GM19455 (cell line): ENCODE measurements at regions not wholly inside any gene's neighbourhood (a gene's known extent, or its start where the extent isn't known, plus 50 kb on each side); places are given as distances from the start of the nearest gene placed in this dataset.
"Not testable (repeated sequence)": the region's sequence is repeated elsewhere in the genome, so short reads cannot be mapped to it uniquely, and the experiment has no call there.

Experiments used
- ATAC-seq: cut with Tn5 transposase; IDR thresholded peaks from one replicate; pipeline ENCODE4 v1.9.1; 2021; ENCODE audit not compliant: unreplicated experiment

DNA sequence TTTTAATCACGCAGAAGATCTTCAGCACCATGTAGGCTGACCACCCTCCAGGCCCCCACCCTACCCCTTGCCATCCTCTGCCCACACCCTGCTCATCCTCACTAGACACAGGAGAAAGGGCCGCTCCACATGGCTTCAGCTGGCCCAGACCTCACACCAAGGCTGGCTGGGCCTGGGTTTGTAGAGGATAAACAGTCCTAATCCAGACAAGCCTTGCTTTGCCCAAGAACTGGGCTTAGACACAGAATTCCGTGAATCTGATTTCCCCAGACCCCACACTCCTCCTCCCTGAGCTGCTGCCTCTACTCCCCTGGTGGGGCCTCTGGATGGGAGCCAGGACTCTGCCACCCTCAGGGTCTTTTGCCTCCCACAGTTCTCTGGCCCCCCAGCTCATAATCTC is 185.3 kb downstream of the CYP26B1 start:
- ATAC-seq = no peak

DNA sequence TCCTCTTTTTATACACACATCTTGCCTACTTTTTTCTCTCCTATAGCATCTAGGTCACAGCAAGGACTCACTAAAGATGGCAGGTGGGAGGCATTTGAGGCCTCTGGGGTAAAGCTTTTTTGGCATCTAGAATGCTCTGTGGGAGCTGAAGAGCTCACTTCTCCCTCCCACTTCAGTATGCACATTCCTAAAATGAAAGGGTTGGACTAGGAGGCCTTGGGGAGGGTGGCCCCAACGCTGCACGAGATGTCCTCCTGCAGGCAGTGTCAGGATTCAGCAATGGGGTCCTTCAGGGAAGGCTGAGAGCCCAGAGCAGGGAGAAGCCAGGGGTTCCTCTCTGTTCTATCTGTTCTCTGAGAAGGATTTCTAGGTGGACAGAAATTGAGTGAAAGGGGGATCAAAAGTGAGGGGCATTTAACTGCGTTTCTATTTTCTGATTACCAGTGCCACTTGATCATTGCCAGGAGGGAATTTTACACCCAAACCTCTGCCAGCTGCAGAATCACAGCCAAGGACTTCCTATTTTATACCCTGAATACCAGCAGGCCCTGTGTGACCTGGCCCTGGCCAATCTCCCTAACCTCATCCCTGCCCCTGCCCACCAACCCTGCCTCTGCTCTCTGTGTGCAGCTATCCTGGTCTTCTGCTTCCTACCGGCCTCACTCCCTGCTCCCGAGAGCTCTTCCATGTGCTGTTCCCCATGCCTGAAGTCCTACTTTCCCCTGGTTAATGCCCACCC is 186.2 kb downstream of the CYP26B1 start:
- ATAC-seq = no peak

- ATAC-seq = no peak
Observed at GRCh38 chr2:71959494-71959893, 188.2 kb downstream of the CYP26B1 start.

GRCh38 chr2:71958426-71958825 is 189.2 kb downstream of the CYP26B1 start:
- ATAC-seq = not testable (repeated sequence)

DNA sequence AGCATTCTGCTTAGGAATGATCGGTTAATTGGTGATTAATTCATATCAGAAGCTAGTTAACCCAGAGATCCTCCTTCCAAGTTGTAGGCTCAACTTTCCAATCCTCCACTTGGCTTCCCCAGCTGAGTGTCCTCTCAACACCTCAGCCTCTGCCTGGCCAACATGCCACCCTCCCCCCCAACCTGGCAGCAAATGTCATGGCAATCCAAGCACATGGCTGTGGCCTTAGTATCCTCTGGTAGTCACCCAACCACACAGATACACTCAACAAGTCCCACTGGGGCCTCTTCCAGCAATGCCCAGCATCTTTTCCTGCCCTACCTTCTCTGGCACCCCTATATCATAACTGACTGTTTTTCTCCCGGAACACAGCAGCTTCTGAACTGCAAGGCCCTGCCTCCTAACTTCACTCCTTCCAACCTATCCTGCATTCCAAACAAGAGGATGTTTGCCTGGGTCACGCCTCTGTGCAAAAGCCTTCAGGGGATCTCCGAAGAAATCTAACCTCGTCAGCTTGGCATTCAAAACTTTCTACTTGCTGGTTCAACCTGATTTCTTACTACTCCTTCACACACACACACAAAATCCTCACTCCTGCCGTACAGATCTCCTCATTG is 195.0 kb downstream of the CYP26B1 start:
- ATAC-seq = no peak

DNA sequence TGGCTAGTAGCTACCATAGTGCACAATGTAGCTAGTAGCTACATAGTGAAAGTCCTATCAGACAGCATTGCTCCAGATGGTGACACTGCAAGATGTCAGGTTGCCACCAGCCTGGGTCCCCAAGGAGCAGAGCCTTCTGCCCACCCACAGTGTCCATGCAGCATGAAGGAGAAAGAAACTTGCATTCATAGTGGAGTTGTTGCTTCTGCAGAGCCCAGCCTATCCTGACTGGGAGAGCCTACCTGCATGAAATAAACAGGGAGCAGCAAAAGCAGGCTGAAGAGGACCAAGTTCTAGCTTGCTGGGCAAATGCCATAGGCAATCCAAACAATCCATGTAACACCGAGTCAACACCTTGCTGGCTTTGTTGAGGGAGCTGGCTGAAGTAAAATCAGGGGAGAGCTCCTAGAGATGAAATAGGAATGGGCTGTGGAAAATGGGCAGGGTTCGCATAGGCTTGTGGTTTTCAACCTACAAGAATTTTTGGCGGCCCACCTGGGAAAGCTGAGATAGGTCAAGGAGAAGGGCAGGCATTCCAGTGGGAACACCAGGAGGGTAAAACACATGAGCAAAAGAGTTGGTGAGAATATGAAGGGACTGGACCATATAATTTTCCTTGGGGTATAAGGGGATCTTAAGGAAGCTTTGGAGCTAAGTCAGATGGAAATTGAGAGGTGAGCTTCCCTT is 195.8 kb downstream of the CYP26B1 start:
- ATAC-seq = no peak

- no peak for ATAC-seq
Observed at GRCh38 chr2:71951083-71951468, 196.6 kb downstream of the CYP26B1 start.

DNA sequence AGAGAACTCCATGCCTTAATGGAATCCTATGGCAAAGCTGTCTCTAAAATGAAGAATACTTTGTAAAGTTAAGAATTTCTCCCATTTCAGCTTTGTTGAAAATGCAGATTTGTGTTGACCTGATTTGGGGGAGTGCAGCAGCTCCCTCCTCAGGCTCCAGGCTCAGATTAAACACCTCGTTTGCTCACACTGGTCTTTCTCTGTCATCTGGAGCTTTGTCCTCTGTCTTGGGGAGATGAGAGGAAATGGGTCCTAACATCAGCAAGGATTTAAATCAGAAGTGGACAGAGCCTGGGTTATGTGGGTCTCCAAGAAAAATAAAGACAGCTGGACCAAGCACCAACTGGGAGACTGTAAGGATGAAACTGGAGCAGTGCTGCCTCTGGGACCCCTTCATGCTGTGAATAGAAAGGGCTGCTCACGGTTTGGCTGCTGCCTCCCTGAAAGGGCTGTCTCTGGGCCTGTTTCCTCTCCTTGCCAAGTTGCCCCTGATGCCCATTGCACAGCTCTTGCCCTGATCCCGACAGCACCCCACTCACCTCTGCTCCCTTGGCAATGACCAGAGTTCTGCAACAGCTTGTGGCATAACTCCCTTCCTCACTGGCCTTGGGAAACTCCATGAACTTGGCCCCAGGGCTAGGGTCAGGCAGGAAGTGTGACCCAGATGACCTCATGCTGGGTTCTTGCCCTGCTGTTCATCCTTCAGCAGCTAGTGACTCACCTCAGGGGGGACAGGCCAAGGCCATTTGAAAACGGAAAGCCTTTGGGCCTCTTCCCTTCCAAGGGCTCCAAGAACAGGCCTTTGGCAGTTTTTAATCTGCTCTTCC is 197.2 kb downstream of the CYP26B1 start:
- no peak for ATAC-seq

DNA sequence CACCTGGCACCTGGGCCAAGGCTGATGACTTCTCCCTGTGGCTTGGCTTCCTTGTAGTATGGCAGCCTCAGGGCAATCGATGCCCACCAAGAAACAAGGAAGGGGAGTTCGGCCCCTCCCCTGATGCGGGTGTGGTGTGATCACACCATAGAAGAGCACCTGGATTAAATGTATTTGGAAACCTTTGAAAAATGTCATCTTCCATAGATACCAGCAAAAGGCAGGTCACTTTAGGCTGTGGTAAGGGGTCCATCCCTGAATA is 198.2 kb downstream of the CYP26B1 start:
- no peak for ATAC-seq

GRCh38 chr2:71948781-71949536 is 198.7 kb downstream of the CYP26B1 start:
- no peak for ATAC-seq

DNA sequence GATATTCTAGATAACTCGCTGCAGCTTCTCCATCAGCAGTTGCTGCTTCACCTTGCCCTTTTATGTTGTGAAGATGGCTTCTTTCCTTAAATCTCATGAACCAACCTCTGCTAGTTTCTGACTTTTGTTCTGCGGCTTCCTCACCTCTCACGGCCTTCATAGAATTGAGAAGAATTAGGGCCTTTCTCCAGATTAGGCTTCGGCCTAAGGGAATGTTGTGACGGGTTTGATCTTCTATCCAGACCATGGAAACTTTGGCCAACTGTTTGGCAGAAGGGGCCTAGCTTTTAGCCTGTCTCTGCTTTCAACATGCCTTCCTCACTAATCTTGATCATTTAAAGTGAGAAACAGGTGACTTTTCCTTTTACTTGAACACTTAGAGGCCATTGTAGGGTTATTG is 199.9 kb downstream of the CYP26B1 start:
- no peak for ATAC-seq

DNA sequence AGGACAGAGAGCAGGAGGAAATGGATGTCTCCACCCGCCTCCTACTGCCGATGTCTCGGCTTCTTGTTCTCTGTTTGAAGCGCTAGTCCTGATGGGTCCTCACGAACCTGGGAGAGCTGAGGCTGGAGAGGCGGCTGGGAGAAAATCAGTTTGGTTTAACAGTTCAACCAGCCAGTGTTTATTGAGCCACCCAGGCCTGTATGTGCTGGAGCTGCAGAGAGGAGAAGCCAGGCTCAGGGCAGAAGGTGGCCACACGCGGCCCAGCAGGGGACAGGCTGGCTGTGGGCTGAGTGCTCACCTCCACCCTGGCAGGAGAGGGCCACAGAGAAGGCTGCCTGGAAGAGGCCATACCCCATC is 202.1 kb downstream of the CYP26B1 start:
- no peak for ATAC-seq

DNA sequence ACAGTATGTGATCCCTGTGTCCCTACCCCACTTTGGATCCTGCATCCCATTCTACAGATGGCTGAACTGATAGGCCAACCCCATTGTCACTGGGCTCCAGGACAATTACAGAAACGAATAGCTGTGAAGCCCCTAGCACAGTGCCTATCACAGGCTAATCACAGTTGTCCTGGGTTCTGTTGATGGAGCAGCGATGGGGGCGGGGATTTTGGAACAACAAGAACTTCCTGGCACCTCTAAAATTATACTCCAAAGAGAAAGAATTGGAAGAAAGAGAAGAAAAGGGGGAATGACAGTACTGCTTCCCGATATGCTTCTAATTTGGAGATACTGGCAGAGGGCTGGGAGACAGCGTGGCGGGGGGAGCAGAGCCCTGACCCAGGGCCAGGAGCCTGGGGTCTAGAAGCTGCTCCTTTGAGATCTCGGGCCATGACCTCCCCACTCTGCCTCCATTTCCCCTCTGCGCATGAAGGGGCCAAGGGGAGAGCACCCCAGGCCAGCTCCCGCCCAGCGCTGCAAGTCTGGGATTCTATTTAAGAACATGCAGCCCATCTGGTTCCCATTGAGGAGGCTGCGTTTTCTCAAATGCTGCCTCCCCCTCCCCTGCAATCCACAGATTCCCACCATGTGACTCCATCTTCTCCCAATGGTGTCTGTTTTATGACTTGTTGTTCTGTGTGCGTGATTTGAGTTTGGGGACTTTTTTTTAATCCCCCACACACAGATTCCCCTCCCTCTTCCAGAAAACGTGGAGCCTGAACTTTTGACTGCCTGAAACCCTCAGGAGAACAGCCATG is 202.7 kb downstream of the CYP26B1 start:
- ATAC-seq = no peak

DNA sequence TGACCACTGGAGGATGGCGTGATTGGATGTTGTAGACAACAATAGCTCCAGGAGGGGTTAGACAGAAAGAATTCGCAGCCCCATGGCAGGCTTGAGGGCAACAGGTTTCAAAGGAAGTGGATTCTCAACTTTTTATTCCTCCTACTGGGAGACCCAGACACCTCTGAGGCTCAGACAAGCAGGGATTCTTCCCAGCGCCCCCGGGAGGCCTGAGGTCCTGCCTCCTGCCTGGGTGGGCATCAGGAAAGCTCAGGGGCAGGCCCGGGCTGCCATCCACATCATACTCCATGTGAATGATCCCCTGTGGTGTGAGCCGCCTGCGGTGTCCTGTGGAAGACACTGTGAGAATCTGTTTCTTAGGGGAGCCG is 203.5 kb downstream of the CYP26B1 start:
- no peak for ATAC-seq

- no peak for ATAC-seq
Observed at GRCh38 chr2:71943238-71944182, 204.2 kb downstream of the CYP26B1 start.

DNA sequence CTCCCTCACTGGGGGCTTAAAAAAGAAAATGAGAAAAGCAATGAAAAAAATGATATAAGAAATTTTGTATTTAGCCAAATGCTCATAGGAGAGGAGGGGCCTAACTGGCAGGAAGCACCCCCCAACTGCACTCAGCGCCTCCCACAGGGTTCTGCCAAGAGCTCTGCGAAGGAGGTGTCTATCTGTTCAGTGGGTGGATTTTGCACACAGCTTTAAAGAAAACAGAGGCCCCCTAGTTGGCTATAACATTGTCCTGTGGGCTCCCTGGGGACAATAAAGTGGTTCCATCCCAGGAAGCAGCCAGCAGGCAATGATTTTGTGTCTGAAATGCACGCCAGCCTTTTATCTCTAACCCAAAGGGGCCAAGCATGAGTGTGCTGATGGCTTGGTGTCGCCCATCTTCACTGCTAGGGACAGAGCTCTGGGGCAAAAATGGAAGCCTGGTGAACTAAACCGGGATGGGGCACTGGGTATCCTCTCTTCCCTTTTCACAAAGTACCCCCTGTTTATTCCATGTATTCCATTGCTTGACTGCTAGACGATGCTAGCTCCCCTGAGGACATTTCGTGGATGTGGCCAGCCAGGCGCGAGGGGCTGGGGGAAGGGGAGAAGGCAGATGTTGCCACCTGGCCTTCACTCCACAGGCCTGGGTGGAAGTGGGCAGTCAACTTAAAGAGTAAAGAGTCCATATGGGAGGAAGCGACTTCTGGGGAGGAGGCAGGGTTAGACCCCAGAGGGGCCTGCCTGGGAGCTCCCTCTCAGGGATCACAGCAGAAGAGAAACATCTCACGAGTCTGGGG is 205.7 kb downstream of the CYP26B1 start:
- ATAC-seq = no peak

DNA sequence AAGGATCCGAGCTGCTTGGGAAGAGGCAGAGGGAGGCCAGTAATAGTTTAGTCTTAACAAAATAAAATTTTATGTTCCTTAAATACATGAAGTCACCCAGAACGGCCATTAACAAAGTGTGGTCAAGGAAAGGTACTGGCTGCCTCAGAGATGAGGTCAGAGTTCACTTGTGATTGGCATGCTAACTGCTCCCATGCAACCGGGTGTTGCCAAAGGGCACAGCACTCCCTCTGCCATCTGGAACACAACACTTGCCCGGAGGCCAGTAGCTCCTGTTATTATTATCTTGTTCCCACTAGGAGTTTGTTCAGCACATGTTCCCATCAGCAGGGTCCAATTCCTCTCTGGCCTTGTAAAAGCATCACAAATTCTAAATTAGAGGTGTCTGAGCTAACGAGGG is 207.0 kb downstream of the CYP26B1 start:
- ATAC-seq = no peak
